GM21737 (cell line): ENCODE measurements at regions not wholly inside any gene's neighbourhood (a gene's known extent, or its start where the extent isn't known, plus 50 kb on each side); places are given as distances from the start of the nearest gene placed in this dataset.

ENCODE experiments used
- ATAC-seq: cut with Tn5 transposase; IDR thresholded peaks from one replicate; pipeline ENCODE4 v1.9.1; 2021; ENCODE audit warnings: mild to moderate bottlenecking, moderate library complexity; ENCODE audit not compliant: unreplicated experiment

DNA sequence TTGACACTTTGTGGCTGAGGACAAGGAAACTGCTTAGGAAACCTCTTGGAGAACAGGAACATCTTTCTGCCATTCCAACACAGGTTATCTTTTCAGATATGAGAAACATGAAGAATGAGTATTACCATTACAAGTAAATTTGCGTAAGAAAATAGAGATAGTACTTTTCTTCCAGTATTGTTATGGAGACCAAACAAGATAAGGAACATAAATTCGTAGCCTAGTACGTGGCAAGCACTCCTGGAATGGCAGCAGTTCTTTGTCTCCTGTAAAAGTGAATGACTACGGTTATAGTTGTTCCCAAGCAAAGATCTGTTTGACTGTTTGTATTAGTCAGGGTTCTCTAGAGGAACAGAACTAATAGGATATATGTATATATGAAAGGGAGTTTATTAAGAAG, 843.1 kb downstream of the STIM2 start:
- no peak for ATAC-seq

GRCh38 chr4:27711041-27711440, 850.4 kb downstream of the STIM2 start:
- no peak for ATAC-seq

DNA sequence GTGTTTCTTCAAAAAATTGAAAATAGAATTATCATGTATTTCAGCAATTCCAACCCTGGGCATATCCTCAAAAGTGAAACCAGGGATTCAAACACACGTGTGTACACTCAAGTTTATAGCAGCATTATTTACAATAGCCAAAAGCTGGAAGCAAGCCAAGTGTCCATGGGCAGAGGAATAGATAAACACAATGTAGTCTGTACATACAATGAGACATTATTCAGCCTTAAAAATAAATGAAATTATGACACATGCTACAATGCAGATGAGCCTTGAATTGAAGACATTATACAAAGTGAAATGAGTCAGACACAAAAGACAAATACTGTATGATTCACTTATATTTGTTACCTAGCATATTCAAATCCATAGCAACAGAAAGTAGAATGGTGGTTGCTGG, 853.4 kb downstream of the STIM2 start:
- no peak for ATAC-seq

DNA sequence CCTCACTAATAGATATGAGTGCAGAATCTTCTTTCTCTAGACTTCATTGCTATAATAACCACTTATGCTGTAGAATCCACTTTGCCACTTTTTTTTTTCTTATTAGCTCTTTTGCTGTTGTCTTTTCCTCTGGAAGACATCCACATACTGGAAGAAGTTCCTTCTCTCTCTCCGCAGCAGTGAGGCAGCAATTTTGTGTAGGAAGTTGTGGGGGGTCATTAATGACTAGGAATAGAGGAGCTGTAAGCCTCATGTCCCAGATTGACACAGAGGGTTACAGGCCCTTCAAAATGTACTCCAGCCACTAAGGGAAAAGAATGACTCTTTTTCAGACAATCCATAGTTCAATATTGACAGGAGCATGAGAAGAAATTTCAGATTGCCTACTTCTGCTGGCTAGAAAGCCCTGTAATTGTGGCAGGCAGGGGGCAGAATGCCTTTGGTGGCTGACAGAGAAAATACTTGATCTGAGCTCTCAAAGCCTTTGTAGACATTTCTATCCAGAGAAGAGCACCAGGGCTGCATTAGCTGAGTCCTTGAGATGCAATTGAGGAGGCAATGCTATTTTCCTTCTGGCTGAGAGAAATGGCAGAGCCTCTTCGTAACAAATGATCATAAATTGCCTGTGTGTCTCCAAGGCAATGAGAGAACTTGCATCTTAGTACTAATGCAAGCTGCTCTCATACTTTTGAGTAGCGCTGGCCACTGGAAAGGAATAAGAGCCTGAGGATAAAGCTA, 856.2 kb downstream of the STIM2 start:
- no peak for ATAC-seq

GRCh38 chr4:27717431-27717755, 856.8 kb downstream of the STIM2 start:
- no peak for ATAC-seq

DNA sequence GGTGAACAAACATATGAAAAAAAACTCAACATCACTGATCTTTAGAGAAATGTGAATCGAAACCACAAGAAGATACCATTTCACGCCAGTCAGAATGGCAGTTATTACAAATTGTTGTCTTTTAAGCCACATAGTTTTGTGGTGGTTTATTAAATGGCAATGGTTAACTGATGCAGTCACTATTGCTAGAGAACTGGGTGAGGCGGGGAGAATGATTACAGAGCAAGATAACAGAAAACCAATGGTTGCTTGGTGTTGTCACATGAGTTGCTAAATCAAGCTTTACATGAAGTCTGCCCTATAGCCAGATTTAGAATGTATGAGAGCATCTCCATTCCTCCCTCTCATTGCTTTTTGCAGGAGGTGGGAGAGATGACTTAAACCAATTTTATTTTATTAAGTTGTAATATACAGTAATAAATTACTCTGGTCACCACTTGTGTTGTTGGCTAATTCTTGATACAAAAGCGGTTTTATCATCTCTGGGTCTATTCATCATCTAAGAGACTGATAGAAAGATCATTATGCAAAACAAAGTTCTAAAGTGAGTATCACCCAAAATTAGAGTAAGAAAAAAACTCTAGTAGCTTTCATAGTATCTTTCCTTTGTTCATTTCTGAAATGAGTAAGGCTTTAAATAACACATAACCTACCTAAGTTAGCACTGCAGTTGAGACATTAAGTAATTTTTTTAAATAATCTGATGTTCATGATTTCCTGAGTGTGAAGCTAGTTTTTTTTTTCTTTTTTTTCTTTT, 859.5 kb downstream of the STIM2 start:
- peak; percentile 66 for ATAC-seq

- ATAC-seq = no peak
These were observed 860.6 kb downstream of the STIM2 start for GRCh38 chr4:27721193-27721592.

DNA sequence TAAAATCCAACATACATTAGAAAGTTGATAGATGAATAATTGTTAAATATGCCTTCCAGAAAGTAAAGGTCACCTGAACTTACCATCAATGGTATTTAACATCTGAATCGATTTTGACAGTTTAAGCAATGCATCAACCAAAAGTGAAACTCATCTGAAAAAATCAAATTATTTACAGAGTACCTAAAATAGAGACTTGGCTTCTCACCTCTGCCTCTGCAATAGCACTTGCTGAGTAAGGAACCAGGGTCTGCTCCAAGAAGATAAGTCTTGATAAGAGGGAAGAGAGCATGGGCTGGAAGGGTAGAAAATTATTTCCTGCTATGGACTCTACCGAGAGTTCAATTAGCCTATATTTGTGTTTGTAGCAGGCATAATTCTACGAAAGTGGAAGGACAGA, 868.3 kb downstream of the STIM2 start:
- ATAC-seq = no peak

DNA sequence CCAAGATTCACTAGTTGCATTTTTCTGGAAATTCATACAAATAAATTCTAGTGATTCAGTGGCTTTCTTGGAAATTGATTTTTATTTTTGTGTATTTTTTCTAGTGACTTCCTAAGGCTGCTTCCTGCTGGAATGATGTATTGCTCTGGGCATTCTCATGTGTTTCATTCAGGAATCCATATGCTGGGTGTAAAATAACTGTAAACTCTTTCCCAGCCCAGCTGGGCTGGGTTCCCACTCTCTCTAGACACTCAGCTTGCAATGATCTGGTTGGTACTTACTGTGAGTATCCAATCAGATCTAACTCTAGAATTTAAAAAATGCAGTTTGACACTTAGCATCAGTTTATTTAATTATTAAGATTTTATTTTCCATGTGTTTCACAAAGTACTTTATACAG, 882.2 kb downstream of the STIM2 start:
- ATAC-seq = no peak

GRCh38 chr4:27759611-27760575, 899.3 kb downstream of the STIM2 start:
- no peak for ATAC-seq

DNA sequence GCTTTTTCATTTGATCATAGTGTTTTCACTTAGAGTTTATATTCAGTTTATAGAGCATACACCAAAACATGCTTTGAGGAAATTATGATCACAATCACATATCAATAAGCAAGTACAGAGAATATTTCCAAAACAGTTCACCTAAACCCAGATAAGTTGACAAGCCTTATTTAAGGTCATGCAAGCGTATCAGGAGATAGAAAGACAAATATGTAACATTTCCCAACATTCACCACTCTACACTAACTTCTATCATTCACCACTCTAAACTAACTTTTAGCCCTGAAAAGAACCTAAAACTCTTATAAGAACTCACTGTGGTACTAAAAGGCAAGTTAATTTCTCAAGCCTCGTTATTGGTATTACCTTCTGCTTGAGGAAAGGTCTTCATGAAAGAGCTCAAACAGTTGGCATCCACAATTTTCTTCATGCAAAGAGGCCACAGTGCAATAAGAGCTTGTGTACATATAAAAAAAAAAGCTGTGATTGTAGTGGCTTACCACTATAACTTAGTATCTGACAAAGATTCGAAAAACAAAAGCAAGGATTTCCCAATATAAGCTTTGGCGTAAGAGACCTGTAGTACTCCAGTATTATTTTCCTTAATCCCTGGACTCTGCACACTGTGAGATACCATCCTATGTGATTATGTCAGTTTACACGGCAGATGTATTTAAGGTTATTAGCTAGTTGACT, 903.3 kb downstream of the STIM2 start:
- no peak for ATAC-seq

GRCh38 chr4:27764526-27764837, 903.8 kb downstream of the STIM2 start:
- no peak for ATAC-seq

DNA sequence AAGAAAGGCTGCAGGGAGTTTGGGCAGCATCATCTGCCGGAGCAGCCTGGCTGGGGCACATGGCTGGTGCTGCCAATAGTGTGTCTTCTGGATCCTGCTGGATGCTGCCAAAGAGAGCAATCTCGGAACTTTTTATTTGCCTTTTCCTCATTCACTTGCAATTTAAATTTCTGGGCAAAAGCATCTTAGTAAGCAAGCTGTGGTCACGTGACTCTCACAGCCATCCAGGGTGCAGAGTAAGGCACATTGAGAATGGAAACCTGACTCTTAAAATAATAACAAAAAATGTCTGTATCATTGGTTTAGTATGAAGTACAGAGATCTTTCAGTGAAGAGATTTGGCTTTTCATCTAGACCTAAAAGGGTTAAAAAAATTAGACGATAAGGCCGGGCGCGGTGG, 910.3 kb downstream of the STIM2 start:
- ATAC-seq = no peak

GRCh38 chr4:27775156-27775555, 914.5 kb downstream of the STIM2 start:
- no peak for ATAC-seq

DNA sequence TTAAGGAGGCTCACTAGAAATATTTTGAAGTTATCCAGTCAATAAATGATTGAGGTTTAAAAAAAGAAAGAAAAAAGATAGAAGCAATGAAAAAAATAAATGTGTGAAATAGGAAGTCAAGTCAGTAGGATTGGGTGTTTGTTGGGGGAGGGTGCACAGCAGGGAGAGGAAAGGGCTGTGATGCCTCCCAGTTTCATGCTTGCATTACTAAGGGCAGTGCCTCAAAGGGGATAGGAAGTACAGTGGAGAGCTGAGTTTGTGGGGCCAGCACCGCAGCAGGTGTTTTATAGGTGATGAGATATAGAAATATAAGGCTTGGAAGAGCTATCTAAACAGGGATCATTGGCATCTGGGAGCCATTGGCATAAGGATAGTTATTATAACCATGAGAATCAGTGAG, 919.2 kb downstream of the STIM2 start:
- no peak for ATAC-seq

DNA sequence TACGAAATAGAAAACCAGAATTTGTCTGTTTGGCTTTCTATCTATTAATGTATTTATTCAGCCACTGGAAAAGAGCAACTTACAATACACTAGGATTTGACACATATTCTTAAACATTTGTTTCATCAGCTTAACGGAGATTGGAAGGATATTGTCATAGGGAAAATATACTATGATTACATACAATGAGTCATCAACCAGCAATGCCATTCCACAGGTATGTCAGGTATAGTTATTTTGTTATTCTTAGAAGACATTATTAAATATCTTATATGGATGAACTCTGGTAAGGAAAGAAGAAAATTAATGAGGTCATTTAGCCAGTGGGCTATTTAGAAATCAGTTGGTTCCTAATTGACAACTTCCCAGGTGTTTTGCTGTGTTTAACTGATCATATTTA, 926.6 kb downstream of the STIM2 start:
- ATAC-seq = no peak

DNA sequence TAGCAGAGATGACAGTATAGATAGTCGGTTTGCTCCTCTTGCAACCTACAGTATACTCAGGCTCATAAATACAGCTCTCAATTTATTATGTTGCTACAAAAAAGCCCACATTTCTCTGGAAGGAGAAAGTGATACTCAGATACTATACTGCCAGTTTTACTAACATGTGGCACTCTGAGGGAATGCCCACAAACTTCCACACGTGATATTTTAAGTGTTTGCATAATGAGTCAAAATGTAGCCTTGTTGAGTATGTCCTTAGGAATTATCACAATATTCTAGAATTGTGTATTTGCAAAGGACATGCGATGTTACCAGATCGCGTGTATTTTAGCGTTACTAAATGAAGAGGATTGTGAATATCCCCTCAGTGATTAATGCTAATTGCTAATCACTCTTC, 929.1 kb downstream of the STIM2 start:
- no peak for ATAC-seq

DNA sequence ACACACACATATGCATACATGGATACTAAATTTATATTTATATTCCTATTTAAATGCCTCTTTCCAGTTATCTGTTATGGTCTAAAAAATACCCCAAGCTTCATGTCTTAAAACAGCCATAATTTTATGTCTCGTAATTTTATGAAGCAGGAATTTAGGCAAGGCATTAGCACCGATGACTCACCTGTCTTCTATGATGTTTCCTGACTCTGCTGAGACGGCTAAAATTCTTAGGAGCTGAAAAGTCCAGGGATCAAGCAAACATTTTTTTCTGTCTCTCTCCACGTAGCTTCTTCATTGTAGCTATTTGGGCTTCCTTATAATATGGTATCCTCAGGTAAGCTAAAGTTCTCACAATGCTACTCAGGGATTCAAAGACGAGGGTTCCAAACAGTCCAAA, 930.3 kb downstream of the STIM2 start:
- ATAC-seq = no peak

DNA sequence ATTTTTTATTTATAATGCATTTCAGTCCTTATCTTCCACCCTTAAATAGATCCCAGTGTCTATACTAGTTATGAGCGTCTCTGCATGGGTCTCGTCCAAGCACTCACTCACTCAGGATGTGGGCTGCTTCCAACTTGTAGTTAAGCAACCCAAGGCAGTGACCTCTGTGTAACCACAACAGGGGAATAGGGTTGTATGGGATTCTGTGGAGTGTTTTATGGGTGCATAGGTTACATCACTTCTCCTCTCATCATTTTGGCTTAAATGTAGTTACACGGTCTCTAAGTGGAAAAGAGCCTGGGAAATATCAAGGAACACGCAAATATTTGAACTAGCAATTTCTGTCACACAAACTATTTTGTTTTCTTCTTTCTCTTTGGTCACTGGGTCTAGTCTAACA, 931.0 kb downstream of the STIM2 start:
- no peak for ATAC-seq

DNA sequence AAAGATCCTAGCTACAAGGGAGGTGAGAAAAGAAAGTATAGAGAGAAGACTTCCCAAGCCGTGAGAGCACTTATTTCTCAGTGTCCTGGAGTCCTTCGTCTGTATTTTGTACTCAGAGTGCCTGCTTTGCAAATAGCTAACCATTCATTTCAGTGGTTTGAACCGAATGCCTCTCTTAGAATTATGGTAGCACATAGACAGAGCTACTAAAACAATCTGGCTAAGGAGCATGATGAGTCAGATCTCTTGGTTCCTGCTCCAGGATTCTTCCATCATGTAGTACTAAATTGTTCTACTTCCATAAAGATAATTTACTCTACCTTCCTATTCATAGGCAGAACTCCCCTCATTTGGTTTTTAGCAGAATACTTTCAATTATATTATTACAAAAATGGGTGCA, 946.6 kb downstream of the STIM2 start:
- no peak for ATAC-seq

DNA sequence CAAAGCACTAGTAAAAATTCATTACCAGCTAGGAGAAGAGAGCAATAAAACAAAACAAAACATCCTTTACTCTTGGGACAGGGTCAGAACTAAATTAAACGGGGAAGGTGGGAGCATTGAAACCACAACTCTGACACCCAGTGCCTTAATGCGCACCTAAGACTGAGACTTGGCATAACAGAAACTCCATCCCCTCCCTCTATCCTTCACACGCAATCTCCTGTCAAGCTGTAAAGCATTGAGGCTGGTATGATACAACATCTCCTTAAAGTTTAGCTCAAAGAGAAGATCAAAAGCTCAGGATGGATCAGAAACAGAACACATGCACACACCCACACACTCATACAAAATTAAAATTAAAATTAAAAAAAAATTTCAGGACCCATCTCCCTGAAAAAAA, 951.3 kb downstream of the STIM2 start:
- no peak for ATAC-seq
